IMR-90 (cell line): ENCODE measurements at regions not wholly inside any gene's neighbourhood (a gene's known extent, or its start where the extent isn't known, plus 50 kb on each side); places are given as distances from the start of the nearest gene placed in this dataset.

Experiments
- ATAC-seq: fragments of 200-7000 bp; cut with Tn5 transposase; 2 replicates; pipeline ENCODE4 v1.9.1; 2020; ENCODE audit warnings: low read depth, mild to moderate bottlenecking, moderate library complexity
- BruUV-seq: library from RNA; stranded (reverse); fragments of 400-500 nt; replicated peaks from 2 replicates; lab custom pipeline; 2021; lab: Mats Ljungman, UMichigan
- CTCF ChIA-PET: fragments of 300-600 bp; formaldehyde crosslinking; extraction: SDS; loops from one replicate; lab custom pipeline; 2021; ENCODE audit warnings: antibody characterized with exemption; lab: Yijun Ruan, JAX
- POLR2A ChIA-PET: fragments of 300-600 bp; sonication (Branson Sonifier 250); formaldehyde crosslinking; loops from one replicate; lab custom pipeline; 2022; ENCODE audit warnings: antibody characterized with exemption; ENCODE audit not compliant: unreplicated experiment; lab: Charles Lee
- DNase-seq: peaks from one replicate; pipeline ENCODE4 v3.0.0; 2013
- H2AFZ ChIP-seq: replicated peaks from 2 replicates; pipeline ENCODE3; 2013; ENCODE audit warnings: low read length, mild to moderate bottlenecking; ENCODE audit not compliant: poor library complexity
- H2AK5ac ChIP-seq: 2 replicates; pipeline ENCODE4 v1.6.1; 2013; ENCODE audit warnings: low read depth, low read length, inconsistent platforms
- H2AK9ac ChIP-seq: replicated peaks from 2 replicates; pipeline ENCODE3; 2013; ENCODE audit warnings: mild to moderate bottlenecking, low read depth, low read length, moderate library complexity; ENCODE audit not compliant: poor library complexity
- H2BK120ac ChIP-seq: 2 replicates; pipeline ENCODE4 v1.6.1; 2013; ENCODE audit warnings: low read depth, low read length, inconsistent platforms
- H2BK15ac ChIP-seq: 3 replicates; pipeline ENCODE4 v1.6.1; 2013; ENCODE audit warnings: low read depth, low read length, inconsistent platforms
- H2BK20ac ChIP-seq: 2 replicates; pipeline ENCODE4 v1.6.1; 2013; ENCODE audit warnings: low read depth, mild to moderate bottlenecking, inconsistent platforms, low read length, moderate library complexity
- H2BK5ac ChIP-seq: 2 replicates; pipeline ENCODE4 v1.6.1; 2013; ENCODE audit warnings: mild to moderate bottlenecking, low read depth, low read length, inconsistent platforms; ENCODE audit not compliant: poor library complexity, severe bottlenecking
- H3K14ac ChIP-seq: replicated peaks from 2 replicates; pipeline ENCODE4 v1.6.1; 2013; ENCODE audit warnings: low read depth, low read length, inconsistent platforms
- H3K18ac ChIP-seq: 2 replicates; pipeline ENCODE4 v1.6.1; 2013; ENCODE audit warnings: low read depth, low read length, control low read depth
- H3K23ac ChIP-seq: 2 replicates; pipeline ENCODE4 v1.6.1; 2013; ENCODE audit warnings: low read depth, low read length, inconsistent platforms
- H3K27ac ChIP-seq: 2 replicates; pipeline ENCODE4 v1.5.1; 2013; ENCODE audit warnings: mild to moderate bottlenecking, control low read depth, low read length; ENCODE audit not compliant: insufficient read depth
- H3K27me3 ChIP-seq: 2 replicates; pipeline ENCODE4 v1.6.1; 2013; ENCODE audit warnings: low read length; ENCODE audit not compliant: control insufficient read depth, insufficient read depth
- H3K36me3 ChIP-seq: 2 replicates; pipeline ENCODE4 v1.6.1; 2013; ENCODE audit warnings: low read length, mixed read lengths; ENCODE audit not compliant: control insufficient read depth, insufficient read depth
- H3K4ac ChIP-seq: 2 replicates; pipeline ENCODE4 v1.6.1; 2013; ENCODE audit warnings: low read depth, low read length, inconsistent platforms
- H3K4me1 ChIP-seq: 2 replicates; pipeline ENCODE4 v1.6.1; 2013; ENCODE audit warnings: low read length, mixed read lengths; ENCODE audit not compliant: control insufficient read depth, insufficient read depth
- H3K4me2 ChIP-seq: 2 replicates; pipeline ENCODE4 v1.6.1; 2013; ENCODE audit warnings: low read depth, mild to moderate bottlenecking, control low read depth, low read length, moderate library complexity
- H3K4me3 ChIP-seq: 2 replicates; pipeline ENCODE4 v1.5.1; 2013; ENCODE audit warnings: low read depth, mild to moderate bottlenecking, control low read depth, low read length, moderate library complexity; ENCODE audit not compliant: insufficient read depth
- H3K56ac ChIP-seq: 2 replicates; pipeline ENCODE4 v1.6.1; 2013; ENCODE audit warnings: low read length, inconsistent platforms; ENCODE audit not compliant: insufficient read depth; ENCODE audit errors: extremely low read depth
- H3K79me1 ChIP-seq, 2 experiments: 2 replicates each; pipeline ENCODE4 v1.6.1; 2013; ENCODE audit warnings: low read length in 2 of 2, inconsistent platforms in 1 of 2, low read depth in 1 of 2
- H3K9ac ChIP-seq: 2 replicates; pipeline ENCODE4 v1.6.1; 2013; ENCODE audit warnings: low read depth, low read length, control low read depth
- H3K9me1 ChIP-seq: 2 replicates; pipeline ENCODE4 v1.6.1; 2013; ENCODE audit warnings: low read length, inconsistent platforms; ENCODE audit not compliant: insufficient read depth
- H3K9me3 ChIP-seq: 2 replicates; pipeline ENCODE4 v1.6.1; 2013; ENCODE audit warnings: low read length; ENCODE audit not compliant: control insufficient read depth, insufficient read depth
- H4K20me1 ChIP-seq: 2 replicates; pipeline ENCODE4 v1.6.1; 2013; ENCODE audit warnings: low read length, inconsistent platforms; ENCODE audit not compliant: insufficient read depth
- H4K5ac ChIP-seq: 2 replicates; pipeline ENCODE4 v1.6.1; 2013; ENCODE audit warnings: mild to moderate bottlenecking, low read depth, low read length, control low read depth
- H4K8ac ChIP-seq, 2 experiments: 2 replicates each; pipeline ENCODE4 v1.6.1; 2013; ENCODE audit warnings: low read depth in 2 of 2, low read length in 2 of 2, control low read depth in 1 of 2, inconsistent platforms in 1 of 2
- H4K91ac ChIP-seq: 2 replicates; pipeline ENCODE4 v1.6.1; 2013; ENCODE audit warnings: low read depth, low read length, inconsistent platforms; ENCODE audit not compliant: insufficient read depth
- BHLHE40 ChIP-seq: fragments of 150-350 bp; IDR thresholded peaks from 2 replicates; pipeline ENCODE4 v1.6.1; 2016; ENCODE audit warnings: mild to moderate bottlenecking, low read depth, low read length
- CHD1 ChIP-seq: IDR thresholded peaks from 2 replicates; pipeline ENCODE4 v1.6.1; 2012; ENCODE audit warnings: low read depth, low read length, improper control_type of control experiment
- CTCF ChIP-seq: conservative IDR thresholded peaks from 2 replicates; pipeline ENCODE4 v1.5.1; 2012; ENCODE audit warnings: mild to moderate bottlenecking, low read depth, low read length, improper control_type of control experiment
- MAZ ChIP-seq: IDR thresholded peaks from 2 replicates; pipeline ENCODE4 v1.6.1; 2012; ENCODE audit warnings: low read depth, mild to moderate bottlenecking, low read length, improper control_type of control experiment, moderate library complexity, borderline replicate concordance
- NFE2L2 ChIP-seq: fragments of 150-350 bp; IDR thresholded peaks from 2 replicates; pipeline ENCODE4 v1.6.1; 2016; ENCODE audit warnings: low read depth, mild to moderate bottlenecking, low read length
- POLR2A ChIP-seq: IDR thresholded peaks from 2 replicates; pipeline ENCODE4 v1.6.1; 2012; ENCODE audit warnings: mild to moderate bottlenecking, low read depth, low read length
- RAD21 ChIP-seq: IDR thresholded peaks from 2 replicates; pipeline ENCODE4 v1.6.1; 2012; ENCODE audit warnings: low read length, improper control_type of control experiment
- RFX5 ChIP-seq: IDR thresholded peaks from 2 replicates; pipeline ENCODE4 v1.8.0; 2012; ENCODE audit warnings: low read depth, mild to moderate bottlenecking, low read length, moderate library complexity
- dilution Hi-C: fragments of 300-500 bp; cut with HindIII; formaldehyde crosslinking; loops from one replicate; pipeline ENCODE4 v1.14.3; 2018; ENCODE audit warnings: low sequenced_read_pairs; ENCODE audit not compliant: unreplicated experiment
- in situ Hi-C: fragments of 300-500 bp; cut with MboI; formaldehyde crosslinking; loops from 3 replicates; pipeline ENCODE4 v1.14.3; 2019; ENCODE audit warnings: low sequenced_read_pairs, inconsistent platforms, mixed read lengths
- intact Hi-C: fragments of 100-400 bp; cut with micrococcal nuclease; formaldehyde crosslinking; loops from 2 replicates; pipeline ENCODE4 v1.10.0; 2022

DNA sequence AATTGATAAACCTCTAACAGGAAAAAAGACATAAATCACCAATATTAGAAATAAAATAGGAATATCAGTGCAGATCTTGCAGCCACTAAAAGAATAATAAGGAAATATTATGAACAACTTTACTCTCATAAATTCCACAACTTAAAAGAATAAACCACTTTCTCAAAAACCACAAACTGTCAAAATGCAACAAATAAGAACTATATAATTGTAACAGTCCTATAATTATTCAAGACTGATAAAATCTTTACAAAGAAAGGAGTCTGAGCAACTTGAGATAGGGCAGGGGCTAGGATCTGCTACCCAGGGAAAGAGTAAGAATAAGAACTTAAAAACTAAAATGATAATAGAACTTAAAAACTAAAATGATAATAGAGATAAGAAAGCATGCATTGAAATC, 169.5 kb upstream of the GDF10 start:
- H2AK9ac ChIP-seq: no peak overlapping the region
- TF ChIP-seq RAD21 (no peak), CTCF (no peak), CHD1 (no peak), MAZ (no peak), BHLHE40 (no peak), POLR2A (no peak), NFE2L2 (no peak), RFX5 (no peak)
- H4K91ac ChIP-seq: no peak overlapping the region
- H4K5ac ChIP-seq: no peak overlapping the region
- no peak overlapping the region for H4K8ac ChIP-seq
- H3K18ac ChIP-seq: no peak overlapping the region
- no peak overlapping the region for H3K4me3 ChIP-seq
- ChIA-PET POLR2A (no interaction called here), CTCF (no interaction called here)
- 0 out of 2 replicates have a peak, but pooled peaks cover under 1% of the 10 kb centered on the region for H3K4me1 ChIP-seq
- 0 out of 4 replicates have a peak, but pooled peaks cover under 1 to 2% of the 10 kb centered on the region in 2 experiments for H3K79me1 ChIP-seq
- peaks cover 3% of the 10 kb centered on the region; the same call in 1 of the 2 replicates for H3K9me1 ChIP-seq
- no peaks in the 10 kb centered on the region for H3K27me3 ChIP-seq
- in situ Hi-C loops: no loop called here
- no peak for ATAC-seq
- intact Hi-C loops: no loop called here
- H3K14ac ChIP-seq: no peak overlapping the region
- H2BK20ac ChIP-seq: no peak overlapping the region
- no peak overlapping the region for H3K4ac ChIP-seq
- BruUV-seq: no TSS peak
- H2BK5ac ChIP-seq: no peak overlapping the region
- no peak overlapping the region for H3K27ac ChIP-seq
- dilution Hi-C loops: no loop called here
- no peak for DNase-seq
- no peak overlapping the region for H3K23ac ChIP-seq
- no peak overlapping the region for H2BK120ac ChIP-seq
- no peaks in the 10 kb centered on the region for H3K9me3 ChIP-seq
- no peak overlapping the region for H2AK5ac ChIP-seq
- no peak overlapping the region for H3K56ac ChIP-seq
- H3K36me3 ChIP-seq: no peaks in the 10 kb centered on the region
- no peak overlapping the region for H3K9ac ChIP-seq
- no peaks in the 10 kb centered on the region for H4K20me1 ChIP-seq
- H2BK15ac ChIP-seq: no peak overlapping the region
- no peak overlapping the region for H3K4me2 ChIP-seq
- H2AFZ ChIP-seq: no peak overlapping the region
